K562 (cell line): ENCODE measurements at regions not wholly inside any gene's neighbourhood (a gene's known extent, or its start where the extent isn't known, plus 50 kb on each side); places are given as distances from the start of the nearest gene placed in this dataset.

Source experiments
- ATAC-seq: fragments of 200-7000 bp; cut with Tn5 transposase; 3 replicates; pipeline ENCODE4 v1.9.1; 2020; ENCODE audit warnings: moderate library complexity
- BruUV-seq: library from RNA; stranded (reverse); fragments of 400-500 nt; replicated peaks from 2 replicates; lab custom pipeline; 2021; lab: Mats Ljungman, UMichigan
- CTCF ChIA-PET: fragments of 300-600 bp; formaldehyde crosslinking; extraction: SDS; loops from one replicate; lab custom pipeline; 2021; ENCODE audit warnings: low intra/inter-chr PET ratio; lab: Yijun Ruan, JAX
- POLR2A ChIA-PET: fragments of 300-600, 350-650 bp; sonication (Branson Sonifier 250); formaldehyde crosslinking; extraction: SDS; loops from one replicate; lab custom pipeline; 2021; ENCODE audit warnings: antibody characterized with exemption, inconsistent platforms; lab: Yijun Ruan, JAX
- DNase-seq, 4 experiments: peaks; one replicate each; pipeline versions ENCODE4 v3.0.0 to v3.0.0-alpha.2; 2011 to 2018; ENCODE audit warnings: low spot score in 3 of 4, mixed read lengths in 3 of 4; ENCODE audit errors: extremely low read depth in 1 of 4
- FAIRE-seq: peaks from 2 replicates; lab custom pipeline; 2011; peaks lifted over from hg19 to GRCh38; lab: Jason Lieb, UNC
- H2AFZ ChIP-seq: 2 replicates; pipeline ENCODE4 v1.6.0; 2011; ENCODE audit warnings: low read depth, low read length, control low read depth, inconsistent platforms
- H3K27ac ChIP-seq: fragments of 200-600 bp; 3 replicates; pipeline ENCODE4 v1.8.0; 2011; ENCODE audit warnings: low read depth, mild to moderate bottlenecking, control low read depth, inconsistent platforms, low read length, moderate library complexity, mixed read lengths; ENCODE audit errors: extremely low read depth
- H3K27me3 ChIP-seq, 2 experiments: fragments of 300-600 bp in 1 of 2; 2 replicates in 1 of 2; 3 replicates in 1 of 2; pipeline versions ENCODE4 v1.6.0 to v1.8.0; 2011; ENCODE audit warnings: inconsistent platforms in 2 of 2, low read length in 2 of 2, mild to moderate bottlenecking in 1 of 2, mixed read lengths in 1 of 2, moderate library complexity in 1 of 2; ENCODE audit not compliant: control insufficient read depth in 2 of 2, insufficient read depth in 2 of 2
- H3K36me3 ChIP-seq: fragments of 300-600 bp; 3 replicates; pipeline ENCODE4 v1.8.0; 2011; ENCODE audit warnings: mild to moderate bottlenecking, low read length, inconsistent platforms; ENCODE audit not compliant: control insufficient read depth, insufficient read depth
- H3K4me1 ChIP-seq, 2 experiments: fragments of 200-600 bp in 1 of 2; replicated peaks in 1 of 2; 2 replicates in 1 of 2; 3 replicates in 1 of 2; pipeline versions ENCODE4 v1.5.1 to v1.8.0; 2011; ENCODE audit warnings: inconsistent platforms in 2 of 2, low read length in 2 of 2, mild to moderate bottlenecking in 1 of 2, mixed read lengths in 1 of 2, moderate library complexity in 1 of 2; ENCODE audit not compliant: control insufficient read depth in 2 of 2, insufficient read depth in 2 of 2
- H3K4me2 ChIP-seq: 2 replicates; pipeline ENCODE4 v1.6.1; 2011; ENCODE audit warnings: low read length, control low read depth, inconsistent platforms, mixed read lengths; ENCODE audit not compliant: insufficient read depth
- H3K4me3 ChIP-seq: fragments of 200-600 bp; sonication (generic), shearing (Covaris generic); 2 replicates; pipeline ENCODE4 v1.5.1; 2016; ENCODE audit warnings: control low read depth, inconsistent platforms
- H3K79me2 ChIP-seq: fragments of 200-600 bp; 3 replicates; pipeline ENCODE4 v1.8.0; 2011; ENCODE audit warnings: low read length, inconsistent platforms; ENCODE audit not compliant: control insufficient read depth, insufficient read depth
- H3K9ac ChIP-seq, 2 experiments: 2 replicates each; pipeline versions ENCODE4 v1.6.0 to v1.6.1; 2011; ENCODE audit warnings: low read depth in 2 of 2, low read length in 2 of 2, control low read depth in 1 of 2, inconsistent platforms in 1 of 2, mild to moderate bottlenecking in 1 of 2, mixed read lengths in 1 of 2; ENCODE audit not compliant: insufficient read depth in 1 of 2
- H3K9me1 ChIP-seq: one replicate; pipeline ENCODE4 v1.6.0; 2011; ENCODE audit warnings: inconsistent platforms, mild to moderate bottlenecking, low read length, moderate library complexity; ENCODE audit not compliant: control insufficient read depth, insufficient read depth
- H3K9me3 ChIP-seq: replicated peaks from 2 replicates; pipeline ENCODE4 v1.5.1; 2011; ENCODE audit warnings: low read depth, low read length, inconsistent platforms; ENCODE audit not compliant: control insufficient read depth, insufficient read depth
- H4K20me1 ChIP-seq: replicated peaks from 2 replicates; pipeline ENCODE4 v1.6.1; 2011; ENCODE audit warnings: low read length, inconsistent platforms, mixed read lengths; ENCODE audit not compliant: control insufficient read depth, insufficient read depth
- E2F4 ChIP-seq: sonication (generic); formaldehyde crosslinking; IDR thresholded peaks from 2 replicates; pipeline ENCODE4 v1.8.0; 2022; ENCODE audit warnings: mild to moderate bottlenecking, low read depth, missing genetic modification reagents
- ELF1 ChIP-seq: fragments of 200-800 bp; sonication (Bioruptor generic); IDR thresholded peaks from 2 replicates; pipeline ENCODE4 v1.6.1; 2016; ENCODE audit warnings: missing genetic modification characterization, missing compliant biosample characterization
- JUNB ChIP-seq: fragments of 450-650 bp; formaldehyde crosslinking; conservative IDR thresholded peaks from 2 replicates; pipeline ENCODE4 v1.4.0; 2020; ENCODE audit warnings: mild to moderate bottlenecking
- MAX ChIP-seq: sonication (generic); formaldehyde crosslinking; IDR thresholded peaks from 2 replicates; pipeline ENCODE4 v1.9.0; 2022; ENCODE audit warnings: mild to moderate bottlenecking, missing genetic modification reagents
- RBBP5 ChIP-seq: fragments of 200-600 bp; sonication (generic); IDR thresholded peaks from 2 replicates; pipeline ENCODE4 v1.6.1; 2012; ENCODE audit warnings: borderline replicate concordance, mild to moderate bottlenecking, low read length, control low read depth, inconsistent platforms; ENCODE audit not compliant: insufficient read depth, poor library complexity, severe bottlenecking
- SMARCA5 ChIP-seq: fragments of 450-650 bp; IDR thresholded peaks from 2 replicates; pipeline ENCODE4 v1.6.1; 2016
- SRSF1 ChIP-seq: fragments of 200-400 bp; formaldehyde crosslinking; IDR thresholded peaks from 2 replicates; pipeline ENCODE4 v1.6.1; 2017; ENCODE audit warnings: mild to moderate bottlenecking, low read depth, low read length, moderate library complexity
- TCF7 ChIP-seq: sonication (generic); IDR thresholded peaks from 2 replicates; pipeline ENCODE4 v1.6.1; 2016; ENCODE audit warnings: antibody characterized with exemption, borderline replicate concordance
- TCFL5 ChIP-seq: fragments of 250-450 bp; sonication (Bioruptor Pico); conservative IDR thresholded peaks from 2 replicates; pipeline ENCODE4 v1.6.1; 2021; ENCODE audit warnings: mild to moderate bottlenecking, moderate library complexity, matching md5 sums
- ZNF165 ChIP-seq: fragments of 250-450 bp; sonication (Bioruptor Pico); IDR thresholded peaks from 2 replicates; pipeline ENCODE4 v1.4.0; 2020; ENCODE audit warnings: borderline replicate concordance
- ZNF507 ChIP-seq: conservative IDR thresholded peaks from 2 replicates; pipeline ENCODE4 v1.6.1; 2017; ENCODE audit warnings: missing genetic modification characterization, missing compliant biosample characterization
- ZNF518B ChIP-seq: fragments of 250-450 bp; sonication (Bioruptor Pico); IDR thresholded peaks from 2 replicates; pipeline ENCODE4 v1.5.0; 2021; ENCODE audit warnings: mild to moderate bottlenecking, moderate library complexity
- ZNF764 ChIP-seq: fragments of 250-450 bp; sonication (Bioruptor Pico); IDR thresholded peaks from 2 replicates; pipeline ENCODE4 v1.4.0; 2020; ENCODE audit warnings: low read depth, mild to moderate bottlenecking, moderate library complexity
- WGBS: fragments of 100-300 bp; shearing (Covaris generic); methylation state at CpG from one replicate; pipeline ENCODE4 v1.1.6; 2016; ENCODE audit warnings: low coverage, mixed read lengths; ENCODE audit not compliant: insufficient coverage; ENCODE audit errors: missing lambda C conversion rate; 5-methylcytosine and 5-hydroxymethylcytosine counted together
- in situ Hi-C: fragments of 300-500 bp; cut with MboI; formaldehyde crosslinking; loops from 4 replicates; pipeline ENCODE4 v1.15.0; 2018; ENCODE audit warnings: inconsistent platforms, mixed read lengths
- intact Hi-C: fragments of 100-400 bp; cut with micrococcal nuclease; formaldehyde crosslinking; loops from 2 replicates; pipeline ENCODE4 v1.14.2; 2022

GRCh38 chr1:14190508-14190907, 408.0 kb upstream of the KAZN start (continued):
- TF ChIP-seq ZNF518B (CRISPR knock-in tag) = no peak
- no peak for TF ChIP-seq JUNB (CRISPR knock-in tag)
- no peak for TF ChIP-seq ZNF165 (CRISPR knock-in tag)
- TF ChIP-seq TCFL5 = no peak

GRCh38 chr1:14194511-14194910, 404.0 kb upstream of the KAZN start:
- no TSS peak for BruUV-seq
- H3K9me3 ChIP-seq = no peaks in the 10 kb centered on the region
- CTCF ChIA-PET = no interaction called here
- no peak overlapping the region for H3K4me3 ChIP-seq
- FAIRE-seq = no peak
- POLR2A ChIA-PET = interaction anchor here (1.0 kb wide), 1 partner anchor 10 kb away, joined by 3 read pairs; no protein-coding TSS in a partner anchor
- no peaks in the 10 kb centered on the region for H3K9me1 ChIP-seq
- H3K79me2 ChIP-seq = no peaks in the 10 kb centered on the region
- intact Hi-C loops (no loop called here), in situ Hi-C loops (no loop called here)
- H3K4me2 ChIP-seq = no peak overlapping the region
- no peak for DNase-seq
- no peak for TF ChIP-seq ZNF764 (CRISPR knock-in tag)
- no peak for TF ChIP-seq ZNF507 (tag)
- no peak for TF ChIP-seq MAX (CRISPR knock-in tag)
- no peak for TF ChIP-seq ELF1 (tag)
- no peak for TF ChIP-seq RBBP5
- no peak for TF ChIP-seq SRSF1
- no peak for TF ChIP-seq SMARCA5
- TF ChIP-seq E2F4 = no peak
- TF ChIP-seq TCF7 = no peak
- H3K4me1 ChIP-seq = no peaks in the 10 kb centered on the region
- no peaks in the 10 kb centered on the region for H3K36me3 ChIP-seq
- no peak overlapping the region for H2AFZ ChIP-seq
- no peak for ATAC-seq
- H4K20me1 ChIP-seq = no peaks in the 10 kb centered on the region
- H3K27ac ChIP-seq = no peak overlapping the region
- H3K27me3 ChIP-seq = peaks cover 0 to 2% of the 10 kb centered on the region in 2 experiments; a peak in 2 of 5 replicates
- H3K9ac ChIP-seq = no peak overlapping the region
- 0% methylated on average over 3 of the region's 3 CpGs for WGBS
